CD4-positive, alpha-beta T cell treated with Interleukin-4 for 1 hour (primary cell): ENCODE measurements at regions not wholly inside any gene's neighbourhood (a gene's known extent, or its start where the extent isn't known, plus 50 kb on each side); places are given as distances from the start of the nearest gene placed in this dataset.
"Not testable (repeated sequence)": the region's sequence is repeated elsewhere in the genome, so short reads cannot be mapped to it uniquely, and the experiment has no call there.

Experiments
- DNase-seq, 2 donors: peaks; one replicate each; pipeline ENCODE4 v3.0.0-alpha.2; 2020 to 2022

DNA sequence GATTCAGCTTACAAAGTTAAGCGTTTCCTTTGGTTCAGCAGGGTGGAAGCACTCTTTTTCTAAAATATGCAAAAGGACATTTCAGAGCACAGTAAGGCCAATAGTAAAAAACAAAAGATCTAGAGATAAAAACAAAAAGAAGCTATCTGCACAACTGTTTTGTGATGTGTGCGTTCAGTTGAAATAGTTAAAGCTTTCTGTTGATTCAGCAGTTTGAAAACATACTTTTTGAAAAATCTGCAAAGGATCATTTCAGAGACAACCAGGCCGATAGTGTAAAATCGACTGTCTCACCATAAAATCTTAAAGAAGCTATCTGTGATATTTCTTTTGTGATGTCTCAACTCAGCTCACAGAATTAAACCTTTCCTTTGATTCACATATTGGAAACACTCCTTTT, 300.0 kb upstream of the ALG10B start:
- no peak for DNase-seq

DNA sequence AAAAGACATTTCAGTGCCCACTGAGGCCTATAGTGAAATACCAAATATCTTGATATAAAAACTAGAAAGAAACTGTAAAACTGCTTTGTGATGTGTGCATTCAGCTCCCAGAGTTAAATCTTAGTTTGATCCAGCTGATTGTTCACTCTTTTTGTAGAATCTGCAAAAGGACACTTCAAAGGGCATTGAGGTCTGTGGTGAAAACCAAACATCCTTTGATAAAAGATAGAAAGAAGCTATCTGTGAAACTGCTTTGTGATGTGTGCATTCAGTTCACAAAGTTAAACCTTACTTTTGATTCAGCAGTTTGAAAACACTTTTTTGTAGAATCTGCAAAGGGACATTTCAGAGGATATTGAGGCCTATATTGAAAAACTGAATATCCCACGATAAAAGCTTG, 290.7 kb upstream of the ALG10B start:
- DNase-seq = no peak

DNA sequence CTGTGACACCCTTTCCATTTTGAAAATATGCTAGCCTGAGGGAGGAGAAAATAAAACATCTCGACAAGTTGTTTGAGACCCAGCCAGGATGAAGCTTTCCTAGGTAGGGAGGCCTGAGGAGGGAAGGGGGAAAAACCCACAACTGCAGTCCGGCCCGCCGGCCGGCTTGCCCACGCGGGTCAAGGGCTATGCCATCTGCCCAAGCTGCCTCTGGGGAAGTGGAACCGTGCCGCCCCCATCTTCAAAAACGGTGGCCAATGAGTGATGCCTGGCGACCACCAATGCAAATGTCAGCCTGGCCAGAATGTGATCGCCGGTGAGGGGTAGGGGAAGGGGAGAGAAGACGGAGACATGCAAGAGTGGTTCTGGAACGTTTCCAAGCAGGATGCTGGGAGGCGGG, 263.5 kb upstream of the ALG10B start:
- no peak for DNase-seq

- DNase-seq = no peak
Measured at GRCh38 chr12:38053655-38054464, 262.7 kb upstream of the ALG10B start.

DNA sequence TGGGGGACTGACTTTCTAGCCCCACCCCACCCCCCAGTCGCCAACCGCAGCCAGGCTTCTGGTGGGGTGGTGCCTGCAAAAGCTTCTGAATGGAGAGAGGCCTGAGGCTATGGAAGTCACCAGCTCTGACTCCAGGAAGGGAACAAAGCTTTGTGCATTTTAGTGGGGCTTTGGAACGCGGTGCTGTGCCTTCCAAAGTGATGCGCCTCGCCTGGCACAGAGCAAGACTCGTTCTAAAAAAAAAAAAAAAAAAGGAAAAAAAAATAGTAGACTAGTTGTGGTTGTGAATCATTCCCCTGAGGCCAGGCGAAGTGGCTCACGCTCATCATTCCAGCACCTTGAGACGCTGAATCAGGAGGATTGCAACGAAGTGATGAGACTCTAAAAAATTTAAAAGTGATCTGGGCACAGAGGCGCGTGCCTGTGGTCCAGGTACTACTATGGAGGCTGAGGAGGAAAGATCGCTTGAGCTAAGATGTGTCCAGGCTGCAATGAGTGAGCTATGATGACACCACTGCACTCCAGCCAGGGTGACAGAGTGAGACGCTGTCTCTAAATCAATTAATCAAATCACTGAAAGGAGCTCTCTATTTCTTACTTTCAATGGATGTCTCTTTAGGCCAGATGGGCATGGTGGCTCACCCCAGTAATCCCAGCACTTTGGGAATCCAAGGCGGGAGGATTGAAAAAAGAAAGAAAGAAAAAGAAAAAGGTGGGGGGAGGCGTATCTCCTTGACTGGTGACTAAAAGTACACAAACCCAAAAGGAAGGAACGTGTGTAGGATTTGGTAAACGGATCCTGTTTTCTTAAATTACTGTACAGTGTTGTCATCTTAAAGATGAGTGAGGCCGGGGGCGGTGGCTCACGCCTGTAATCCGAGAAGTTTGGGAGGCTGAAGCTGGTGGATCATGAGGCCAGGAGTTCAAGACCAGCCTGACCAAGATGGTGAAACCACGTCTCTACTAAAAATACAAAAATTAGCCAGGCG, 259.6 kb upstream of the ALG10B start:
- DNase-seq = no peak

DNA sequence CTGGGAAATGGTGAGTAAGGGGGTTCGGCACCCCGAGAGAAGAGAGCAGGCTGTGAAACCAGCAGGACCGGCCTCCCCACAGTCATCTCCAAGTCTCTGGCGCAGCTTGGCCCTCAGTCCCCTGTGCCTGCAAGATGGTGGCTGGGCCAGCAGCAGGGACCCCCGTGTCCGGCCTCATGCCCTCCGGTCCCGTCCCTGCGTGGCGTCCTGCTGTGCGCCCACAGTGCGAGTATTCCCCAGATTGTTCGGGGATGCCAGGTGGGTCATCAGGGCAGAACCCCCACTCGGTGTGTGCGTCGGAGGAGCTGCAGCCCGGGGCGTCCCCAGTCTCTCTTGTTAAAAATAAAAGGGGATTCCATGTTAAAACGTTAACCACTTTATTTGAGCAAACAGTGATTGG, 216.9 kb upstream of the ALG10B start:
- no peak for DNase-seq

GRCh38 chr12:38101753-38102152, 214.8 kb upstream of the ALG10B start:
- DNase-seq = no peak

DNA sequence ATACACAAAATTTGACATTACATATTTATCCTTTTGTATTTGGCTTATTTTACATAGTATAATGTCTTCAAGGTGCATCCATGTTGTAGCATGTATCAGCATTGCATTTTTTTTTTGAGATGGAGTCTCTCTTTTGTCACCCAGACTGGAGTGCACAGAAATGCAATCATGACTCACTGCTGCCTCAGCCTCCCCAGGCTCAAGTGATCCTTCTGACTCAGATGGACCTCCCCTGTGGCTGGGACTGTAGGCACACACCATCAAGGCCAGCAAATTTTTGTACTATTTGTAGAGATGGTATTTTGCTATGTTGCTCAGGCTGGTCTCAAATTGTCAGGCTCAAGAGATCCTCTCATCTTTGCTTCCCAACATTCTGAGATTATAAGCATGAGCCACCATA, 214.4 kb upstream of the ALG10B start:
- no peak for DNase-seq

- no peak for DNase-seq
Measured at GRCh38 chr12:38110026-38110699, 206.4 kb upstream of the ALG10B start.

DNA sequence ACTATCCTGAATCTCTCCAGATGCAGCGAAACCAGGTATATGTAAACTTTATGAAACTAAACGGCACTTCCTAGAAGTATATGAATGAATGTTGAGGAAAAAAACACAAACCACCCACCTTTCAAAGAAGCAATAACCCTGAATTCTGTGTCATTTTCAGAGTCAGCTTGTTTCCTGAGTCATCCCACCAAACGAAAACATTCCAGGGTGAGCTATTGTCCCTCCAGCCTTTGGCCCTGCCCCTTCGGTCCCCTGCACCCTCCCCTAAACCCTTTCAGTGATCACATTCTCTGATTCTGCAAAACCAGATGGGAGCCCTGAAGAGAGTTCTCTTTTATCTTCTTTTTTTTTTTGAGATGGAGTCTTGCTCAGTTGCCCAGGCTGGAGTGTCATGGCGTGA, 202.6 kb upstream of the ALG10B start:
- DNase-seq = no peak

DNA sequence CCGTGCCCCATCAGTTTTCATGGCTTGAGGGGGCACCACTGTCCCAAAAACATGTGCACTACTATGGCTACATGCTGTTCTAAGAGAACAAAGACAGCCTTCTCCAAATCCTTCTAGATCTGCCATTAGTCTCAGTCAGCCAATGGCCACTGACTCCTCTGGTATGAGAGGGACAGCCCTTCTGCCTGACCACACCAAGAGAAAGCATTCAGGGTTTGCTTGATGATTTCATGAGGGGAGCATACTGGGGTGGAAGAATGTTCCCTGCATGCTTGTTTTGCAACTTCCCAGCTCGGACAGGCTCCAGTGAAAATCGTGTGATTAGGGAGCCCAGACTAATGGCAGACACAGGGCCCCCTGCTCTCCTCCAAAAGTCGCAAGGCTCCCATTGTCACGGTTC, 199.6 kb upstream of the ALG10B start:
- DNase-seq = no peak

DNA sequence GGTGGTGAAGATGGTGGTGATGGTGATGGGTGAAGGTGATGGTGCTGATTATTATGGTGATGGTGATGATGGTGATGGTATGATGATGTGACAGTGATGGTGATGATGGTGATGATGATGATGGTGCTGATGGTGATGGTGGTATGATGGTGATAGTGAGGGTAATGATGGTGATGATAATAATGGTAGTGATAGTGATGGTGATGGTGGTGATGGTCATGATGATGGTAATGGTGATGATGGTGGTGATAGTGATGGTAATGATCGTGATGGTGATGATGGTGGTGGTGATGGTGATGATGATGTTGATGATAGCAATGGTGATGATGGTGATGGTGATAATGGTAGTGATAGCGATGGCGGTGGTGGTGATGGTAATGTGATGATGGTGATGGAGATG, 197.9 kb upstream of the ALG10B start:
- DNase-seq = no peak

- no peak for DNase-seq
Measured at GRCh38 chr12:38120438-38120837, 196.1 kb upstream of the ALG10B start.

DNA sequence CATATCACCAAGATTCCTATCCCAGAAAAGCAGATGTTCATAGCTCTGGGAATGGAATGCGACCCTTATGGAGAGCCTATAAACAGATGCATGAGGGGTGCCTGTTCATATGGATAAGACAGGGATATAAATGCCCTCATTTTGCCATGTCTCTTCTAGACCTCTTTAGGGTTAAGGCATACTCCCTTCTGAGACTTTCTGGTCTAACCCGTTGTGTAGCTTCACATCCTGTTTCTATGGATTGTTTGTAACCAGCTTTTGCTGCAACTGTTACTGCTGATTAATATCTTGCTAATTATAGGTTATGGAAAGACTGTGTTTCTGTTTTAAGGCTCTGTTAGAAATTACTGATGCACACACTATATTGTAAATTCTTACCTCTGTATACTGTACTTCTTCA, 193.5 kb upstream of the ALG10B start:
- not testable (repeated sequence) for DNase-seq

- DNase-seq = no peak
Measured at GRCh38 chr12:38123566-38124246, 192.9 kb upstream of the ALG10B start.

- no peak for DNase-seq
Measured at GRCh38 chr12:38124247-38125012, 192.1 kb upstream of the ALG10B start.

DNA sequence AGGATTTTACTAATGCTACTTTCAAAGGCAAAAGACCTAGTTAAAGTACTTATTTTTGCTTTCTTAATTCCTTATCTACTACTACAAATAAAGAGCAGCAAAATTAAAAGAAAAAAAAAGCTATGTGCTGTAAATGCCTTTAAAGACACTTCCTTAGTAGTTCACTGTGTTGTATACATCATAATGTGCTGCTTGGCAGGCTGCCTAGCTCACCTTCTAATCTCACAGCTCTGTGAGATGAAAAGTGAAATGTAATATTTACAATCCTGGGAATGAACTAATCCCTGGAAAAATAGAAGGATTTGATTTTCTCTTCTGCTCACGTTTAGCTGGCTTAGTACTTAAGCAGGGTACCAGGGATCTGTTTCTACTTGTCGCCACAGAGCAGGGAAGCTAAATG, 184.4 kb upstream of the ALG10B start:
- no peak for DNase-seq

DNA sequence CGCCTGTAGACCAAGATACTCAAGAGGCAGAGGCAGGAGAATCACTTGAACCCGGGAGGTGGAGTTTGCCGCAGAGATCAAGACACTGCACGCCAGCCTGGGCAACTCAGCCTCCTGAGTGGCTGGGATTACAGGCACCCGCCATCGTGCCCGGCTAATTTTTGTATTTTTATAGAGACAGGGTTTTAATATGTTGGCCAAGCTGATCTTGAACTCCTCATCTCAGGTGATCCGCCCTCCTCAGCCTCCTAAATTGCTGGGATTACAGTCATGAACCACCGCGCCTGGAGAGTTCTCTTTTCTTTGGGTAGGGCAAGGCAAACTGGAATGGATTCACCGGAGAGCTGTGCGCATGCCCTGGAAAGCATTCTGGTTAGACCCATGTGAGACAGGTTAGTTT, 179.3 kb upstream of the ALG10B start:
- DNase-seq = no peak

GRCh38 chr12:38137716-38138115, 178.9 kb upstream of the ALG10B start:
- DNase-seq = no peak

GRCh38 chr12:38138225-38139221, 178.1 kb upstream of the ALG10B start:
- peak; percentile 43 to 68 for DNase-seq

DNA sequence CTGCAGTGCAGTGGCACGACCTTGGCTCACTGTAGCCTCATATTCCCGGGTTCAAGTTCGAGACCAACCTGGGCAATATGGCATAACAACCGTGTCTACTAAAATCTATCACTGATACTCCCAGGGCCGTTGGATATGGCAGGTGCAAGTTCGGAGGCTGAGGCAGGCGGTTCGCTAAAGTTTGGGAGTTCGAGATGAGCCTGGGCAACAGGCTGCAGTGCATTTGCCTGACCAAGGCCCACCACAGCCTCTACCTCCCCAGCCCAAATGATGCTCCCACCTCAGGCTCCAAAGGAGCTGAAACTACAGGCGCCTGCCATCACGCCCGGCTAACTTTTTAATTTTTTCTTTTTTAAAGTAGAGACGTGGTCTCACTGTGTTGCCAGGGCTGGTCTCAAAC, 177.1 kb upstream of the ALG10B start:
- DNase-seq = no peak
